Colonic mucosa (tissue), 4 donors: ENCODE measurements at regions not wholly inside any gene's neighbourhood (a gene's known extent, or its start where the extent isn't known, plus 50 kb on each side); places are given as distances from the start of the nearest gene placed in this dataset.
"Not testable (repeated sequence)": the region's sequence is repeated elsewhere in the genome, so short reads cannot be mapped to it uniquely, and the experiment has no call there.

Source experiments
- DNase-seq: peaks from one replicate; pipeline ENCODE4 v3.0.0-alpha.2; 2020
- H3K27ac ChIP-seq: fragments of 200-600 bp; one replicate; pipeline ENCODE4 v1.8.0; 2021
- H3K27me3 ChIP-seq: fragments of 200-600 bp; one replicate; pipeline ENCODE4 v1.8.0; 2021
- H3K36me3 ChIP-seq: fragments of 200-600 bp; one replicate; pipeline ENCODE4 v1.8.0; 2021
- H3K4me1 ChIP-seq: fragments of 200-600 bp; one replicate; pipeline ENCODE4 v1.8.0; 2021; ENCODE audit warnings: mild to moderate bottlenecking
- H3K4me3 ChIP-seq: fragments of 200-600 bp; one replicate; pipeline ENCODE4 v1.8.0; 2021
- H3K9ac ChIP-seq, 2 donors: one replicate each; pipeline ENCODE4 v1.7.0; 2013; ENCODE audit warnings: control low read depth in 2 of 2, low read depth in 2 of 2, low read length in 2 of 2
- H3K9me3 ChIP-seq: fragments of 200-600 bp; one replicate; pipeline ENCODE4 v1.8.0; 2021
- CTCF ChIP-seq: fragments of 200-600 bp; IDR thresholded peaks from one replicate; pipeline ENCODE4 v1.8.0; 2022; ENCODE audit warnings: antibody characterized with exemption, mild to moderate bottlenecking
- intact Hi-C: fragments of 100-400 bp; cut with DNase I; formaldehyde crosslinking; loops from one replicate; pipeline ENCODE4 v1.14.1; 2022
- donor health status: healthy.
- donor health status: DM: no; HTN: no; CAD: no.
- donor health status: DM: no; HTN: no; CAD: no.

GRCh38 chr22:47618180-47619010, 855.9 kb downstream of the TBC1D22A start:
- intact Hi-C loops, result no loop called here
- DNase-seq, result no peak

GRCh38 chr22:47617186-47617585, 854.7 kb downstream of the TBC1D22A start:
- no peaks in the 10 kb centered on the region for H3K4me1 ChIP-seq
- H3K27ac ChIP-seq, result no peak overlapping the region
- no peak overlapping the region for H3K9ac ChIP-seq
- no peaks in the 10 kb centered on the region for H3K9me3 ChIP-seq
- intact Hi-C loops, result no loop called here
- H3K36me3 ChIP-seq, result no peaks in the 10 kb centered on the region
- TF ChIP-seq CTCF, result no peak
- no peak for DNase-seq
- no peak overlapping the region for H3K4me3 ChIP-seq
- H3K27me3 ChIP-seq, result no peaks in the 10 kb centered on the region

More at GRCh38 chr22:47618180-47619010, 855.9 kb downstream of the TBC1D22A start:
- Histone ChIP-seq H3K9ac (no peak overlapping the region), H3K4me3 (no peak overlapping the region), H3K36me3 (no peaks in the 10 kb centered on the region), H3K9me3 (no peaks in the 10 kb centered on the region), H3K27ac (no peak overlapping the region), H3K27me3 (no peaks in the 10 kb centered on the region), H3K4me1 (no peaks in the 10 kb centered on the region)
- TF ChIP-seq CTCF, result no peak

- Histone ChIP-seq H3K9me3 (no peaks in the 10 kb centered on the region), H3K27me3 (no peaks in the 10 kb centered on the region), H3K36me3 (no peaks in the 10 kb centered on the region), H3K9ac (no peak overlapping the region), H3K4me3 (no peak overlapping the region), H3K27ac (no peak overlapping the region), H3K4me1 (no peaks in the 10 kb centered on the region)
- intact Hi-C loops, result no loop called here
- DNase-seq, result no peak
- no peak for TF ChIP-seq CTCF
These were observed 854.1 kb downstream of the TBC1D22A start for GRCh38 chr22:47616396-47617020.

- no peak for DNase-seq
- Histone ChIP-seq H3K9me3 (no peaks in the 10 kb centered on the region), H3K9ac (no peak overlapping the region), H3K27ac (no peak overlapping the region), H3K4me3 (no peak overlapping the region), H3K36me3 (no peaks in the 10 kb centered on the region), H3K27me3 (no peaks in the 10 kb centered on the region), H3K4me1 (no peaks in the 10 kb centered on the region)
- intact Hi-C loops, result no loop called here
- TF ChIP-seq CTCF, result no peak
These were observed 852.6 kb downstream of the TBC1D22A start for GRCh38 chr22:47615051-47615450.

GRCh38 chr22:47613606-47614350, 851.3 kb downstream of the TBC1D22A start:
- no peak for DNase-seq
- intact Hi-C loops, result no loop called here
- no peaks in the 10 kb centered on the region for H3K36me3 ChIP-seq
- no peak overlapping the region for H3K9ac ChIP-seq
- H3K27ac ChIP-seq, result no peak overlapping the region
- H3K27me3 ChIP-seq, result no peaks in the 10 kb centered on the region
- no peaks in the 10 kb centered on the region for H3K4me1 ChIP-seq
- TF ChIP-seq CTCF, result no peak
- H3K4me3 ChIP-seq, result no peak overlapping the region
- H3K9me3 ChIP-seq, result no peaks in the 10 kb centered on the region

- H3K9ac ChIP-seq, intact Hi-C loops, DNase-seq, H3K27me3 ChIP-seq, H3K27ac ChIP-seq, H3K36me3 ChIP-seq, H3K4me1 ChIP-seq, H3K4me3 ChIP-seq, H3K9me3 ChIP-seq: not testable (repeated sequence)
These were observed 850.7 kb downstream of the TBC1D22A start for GRCh38 chr22:47613181-47613580.
